ENCODE measurements at regions not wholly inside any gene's neighbourhood (a gene's known extent, or its start where the extent isn't known, plus 50 kb on each side); places are given as distances from the start of the nearest gene placed in this dataset.
"Not testable (repeated sequence)": the region's sequence is repeated elsewhere in the genome, so short reads cannot be mapped to it uniquely, and the experiment has no call there.

- no peak for DNase-seq
Measured at GRCh38 chr18:52087140-52087539, 252.9 kb upstream of the DCC start.

- DNase-seq, result no peak
Measured at GRCh38 chr18:52090005-52090404, 250.0 kb upstream of the DCC start.

- DNase-seq, result no peak
Measured at GRCh38 chr18:52093171-52093570, 246.8 kb upstream of the DCC start.

- DNase-seq, result no peak
Measured at GRCh38 chr18:52118684-52119083, 221.3 kb upstream of the DCC start.

GRCh38 chr18:52130624-52131301, 209.2 kb upstream of the DCC start:
- no peak for DNase-seq

- DNase-seq, result no peak
Measured at GRCh38 chr18:52131845-52132244, 208.2 kb upstream of the DCC start.

- no peak for DNase-seq
Measured at GRCh38 chr18:52136532-52136931, 203.5 kb upstream of the DCC start.

- no peak for DNase-seq
Measured at GRCh38 chr18:52140986-52141385, 199.0 kb upstream of the DCC start.

GRCh38 chr18:52150050-52150449, 189.9 kb upstream of the DCC start:
- no peak for DNase-seq

GRCh38 chr18:52152036-52152435, 188.0 kb upstream of the DCC start:
- no peak for DNase-seq

GRCh38 chr18:52156166-52156565, 183.8 kb upstream of the DCC start:
- no peak for DNase-seq

- DNase-seq, result no peak
Measured at GRCh38 chr18:52160636-52161035, 179.4 kb upstream of the DCC start.

- no peak for DNase-seq
Measured at GRCh38 chr18:52163478-52163877, 176.5 kb upstream of the DCC start.

GRCh38 chr18:52168131-52168530, 171.9 kb upstream of the DCC start:
- DNase-seq, result not testable (repeated sequence)

- DNase-seq, result no peak
Measured at GRCh38 chr18:52174220-52174619, 165.8 kb upstream of the DCC start.

GRCh38 chr18:52175406-52175805, 164.6 kb upstream of the DCC start:
- DNase-seq, result no peak

- DNase-seq, result no peak
Measured at GRCh38 chr18:52183107-52183506, 156.9 kb upstream of the DCC start.

GRCh38 chr18:52190195-52190594, 149.8 kb upstream of the DCC start:
- no peak for DNase-seq

- no peak for DNase-seq
Measured at GRCh38 chr18:52190631-52191030, 149.4 kb upstream of the DCC start.

GRCh38 chr18:52200406-52200805, 139.6 kb upstream of the DCC start:
- no peak for DNase-seq

- DNase-seq, result peak; percentile 7
Measured at GRCh38 chr18:52200921-52201663, 138.9 kb upstream of the DCC start.

GRCh38 chr18:52208646-52209045, 131.4 kb upstream of the DCC start:
- no peak for DNase-seq

- no peak for DNase-seq
Measured at GRCh38 chr18:52216109-52216508, 123.9 kb upstream of the DCC start.

- no peak for DNase-seq
Measured at GRCh38 chr18:52216666-52217065, 123.3 kb upstream of the DCC start.

- DNase-seq, result no peak
Measured at GRCh38 chr18:52219102-52219501, 120.9 kb upstream of the DCC start.
